ENCODE measurements at regions not wholly inside any gene's neighbourhood (a gene's known extent, or its start where the extent isn't known, plus 50 kb on each side); places are given as distances from the start of the nearest gene placed in this dataset.

DNA sequence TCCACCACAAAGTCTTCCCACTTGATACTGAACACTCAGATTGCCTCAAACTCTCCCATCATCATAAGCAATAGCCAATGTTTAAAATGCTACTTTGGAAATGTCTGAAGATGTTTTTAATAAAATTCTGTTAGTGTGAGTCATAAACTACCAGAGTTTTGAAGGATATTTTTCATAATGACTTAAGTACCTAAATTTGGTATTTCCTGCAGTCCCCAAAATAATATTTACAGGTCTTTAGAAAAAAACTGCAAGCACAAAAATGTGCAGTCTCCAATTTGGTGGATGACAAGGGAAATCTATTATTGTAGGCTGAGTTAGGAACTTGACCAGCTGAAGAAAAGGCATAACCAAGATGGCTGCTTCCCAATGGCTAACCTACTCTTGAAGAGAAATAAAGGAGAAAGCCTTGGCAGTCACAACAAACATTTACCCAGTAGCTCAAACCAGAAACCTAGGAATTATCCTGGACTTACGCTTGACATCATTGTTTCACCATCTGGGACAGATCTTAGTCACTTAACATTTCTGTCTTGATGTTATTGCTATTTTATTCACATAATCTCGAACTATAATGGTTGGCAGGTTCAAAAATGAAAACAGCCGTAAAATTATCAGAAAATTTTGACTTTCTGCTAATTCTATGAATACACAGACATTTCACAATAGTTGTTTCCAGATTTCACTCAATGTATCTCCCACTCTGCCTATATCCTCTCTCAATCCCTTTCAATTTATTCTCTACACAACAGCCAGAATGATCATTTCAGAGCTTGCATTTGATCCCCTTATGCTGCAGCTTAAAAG lies 111.2 kb upstream of the STEAP1B start:
- H3K4me3 ChIP-seq (ENCODE audit: low read depth, low read length), result no peak overlapping the region
- TF ChIP-seq CTCF (IDR thresholded peaks at IDR 0.05; ENCODE audit: low read depth, low read length), result no peak
- peak; percentile 58 for DNase-seq (ENCODE audit: low read depth, low spot score)
- in situ Hi-C loops (cut with HindIII; ENCODE audit: low sequenced_read_pairs), result no loop called here

DNA sequence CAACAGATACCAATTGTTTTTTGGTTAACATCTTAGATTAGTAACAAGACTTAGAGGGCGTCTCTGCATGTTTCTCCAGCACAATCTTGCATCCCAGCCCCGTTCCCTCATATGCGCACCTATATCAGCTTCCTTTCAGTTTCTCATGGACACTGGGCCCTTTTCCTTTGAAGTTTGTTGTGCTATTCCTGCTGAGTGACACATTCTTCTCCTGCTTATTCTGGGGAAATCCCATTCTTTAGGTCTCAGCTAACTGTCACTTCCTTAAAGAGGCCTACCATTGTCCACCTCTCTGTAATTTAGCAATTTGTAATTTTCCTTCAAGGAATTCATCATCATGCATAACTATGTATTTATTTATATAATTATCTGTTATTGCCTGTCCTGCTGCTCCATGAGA lies 110.3 kb upstream of the STEAP1B start:
- H3K4me3 ChIP-seq (ENCODE audit: low read depth, low read length), result no peak overlapping the region
- no peak for TF ChIP-seq CTCF (IDR thresholded peaks at IDR 0.05; ENCODE audit: low read depth, low read length)
- in situ Hi-C loops (cut with HindIII; ENCODE audit: low sequenced_read_pairs), result no loop called here
- no peak for DNase-seq (ENCODE audit: low read depth, low spot score)

DNA sequence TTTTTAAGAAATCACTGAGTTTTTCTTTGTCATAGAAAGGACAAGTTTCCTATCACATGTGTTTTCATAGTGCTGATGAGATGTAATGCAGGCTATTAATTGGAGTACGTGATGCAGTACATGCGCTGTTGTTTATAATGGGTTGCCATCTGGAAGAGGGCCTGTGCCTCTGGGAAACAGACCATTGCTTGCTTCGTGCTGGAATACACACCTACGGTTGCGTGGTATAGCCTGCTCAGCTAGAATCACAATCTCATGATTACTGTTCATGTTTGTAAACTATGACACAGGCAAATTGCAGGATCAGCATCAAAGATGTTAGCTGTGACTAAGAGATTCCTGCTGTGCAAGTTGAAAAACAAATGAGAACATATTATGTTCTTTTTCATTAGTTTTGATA lies 107.2 kb upstream of the STEAP1B start:
- in situ Hi-C loops (cut with HindIII; ENCODE audit: low sequenced_read_pairs), result no loop called here
- no peak overlapping the region for H3K4me3 ChIP-seq (ENCODE audit: low read depth, low read length)
- DNase-seq (ENCODE audit: low read depth, low spot score), result peak; percentile 44
- no peak for TF ChIP-seq CTCF (IDR thresholded peaks at IDR 0.05; ENCODE audit: low read depth, low read length)

GRCh38 chr7:22604246-22604645 lies 104.3 kb upstream of the STEAP1B start:
- peak; percentile 68 for DNase-seq (ENCODE audit: low read depth, low spot score)
- no peak overlapping the region for H3K4me3 ChIP-seq (ENCODE audit: low read depth, low read length)
- in situ Hi-C loops (cut with HindIII; ENCODE audit: low sequenced_read_pairs), result no loop called here
- no peak for TF ChIP-seq CTCF (IDR thresholded peaks at IDR 0.05; ENCODE audit: low read depth, low read length)

- DNase-seq (ENCODE audit: low read depth, low spot score), result peak; percentile 55
- in situ Hi-C loops (cut with HindIII; ENCODE audit: low sequenced_read_pairs), result no loop called here
- no peak overlapping the region for H3K4me3 ChIP-seq (ENCODE audit: low read depth, low read length)
- no peak for TF ChIP-seq CTCF (IDR thresholded peaks at IDR 0.05; ENCODE audit: low read depth, low read length)
These were observed 102.0 kb upstream of the STEAP1B start for GRCh38 chr7:22601812-22602565.

GRCh38 chr7:22601408-22601807 lies 101.4 kb upstream of the STEAP1B start:
- TF ChIP-seq CTCF (IDR thresholded peaks at IDR 0.05; ENCODE audit: low read depth, low read length), result no peak
- in situ Hi-C loops (cut with HindIII; ENCODE audit: low sequenced_read_pairs), result no loop called here
- H3K4me3 ChIP-seq (ENCODE audit: low read depth, low read length), result no peak overlapping the region
- no peak for DNase-seq (ENCODE audit: low read depth, low spot score)

Data from astrocyte of the spinal cord (primary cell).